PC-9 (cell line): ENCODE measurements at regions not wholly inside any gene's neighbourhood (a gene's known extent, or its start where the extent isn't known, plus 50 kb on each side); places are given as distances from the start of the nearest gene placed in this dataset.

ENCODE experiments used
- BruUV-seq: library from RNA; stranded (reverse); fragments of 400-500 nt; replicated peaks from 2 replicates; lab custom pipeline; 2021; lab: Mats Ljungman, UMichigan
- CTCF ChIA-PET: fragments of 300-600 bp; sonication (Branson Sonifier 250); formaldehyde crosslinking; loops from one replicate; lab custom pipeline; 2022; ENCODE audit warnings: antibody characterized with exemption; lab: Charles Lee
- POLR2A ChIA-PET: fragments of 300-600 bp; sonication (Branson Sonifier 250); formaldehyde crosslinking; loops from one replicate; lab custom pipeline; 2022; ENCODE audit warnings: antibody characterized with exemption; ENCODE audit not compliant: unreplicated experiment; lab: Charles Lee
- DNase-seq, 2 experiments: peaks; one replicate each; pipeline versions ENCODE4 v3.0.0 to v3.0.0-alpha.2; 2015 to 2022; ENCODE audit warnings: mixed read lengths in 1 of 2
- H2AFZ ChIP-seq: fragments of 200-600 bp; sonication (generic); 2 replicates; pipeline ENCODE4 v1.8.1; 2017; ENCODE audit warnings: antibody characterized with exemption
- H3F3A ChIP-seq: fragments of 200-600 bp; sonication (generic); 2 replicates; pipeline ENCODE4 v1.8.1; 2017; ENCODE audit warnings: antibody characterized with exemption, mild to moderate bottlenecking, low read depth; ENCODE audit not compliant: insufficient read depth
- H3K27ac ChIP-seq: fragments of 200-600 bp; sonication (generic); 2 replicates; pipeline ENCODE4 v1.6.1; 2016; ENCODE audit warnings: mixed run types
- H3K27me3 ChIP-seq: fragments of 200-600 bp; sonication (generic); 2 replicates; pipeline ENCODE4 v1.6.1; 2016; ENCODE audit warnings: low read depth, mixed run types; ENCODE audit not compliant: insufficient read depth
- H3K36me3 ChIP-seq: fragments of 200-600 bp; sonication (generic); 2 replicates; pipeline ENCODE4 v1.6.1; 2016; ENCODE audit warnings: low read depth, mixed run types
- H3K4me1 ChIP-seq: fragments of 200-600 bp; sonication (generic); replicated peaks from 2 replicates; pipeline ENCODE4 v1.6.1; 2016; ENCODE audit warnings: mixed run types; ENCODE audit not compliant: insufficient read depth
- H3K4me2 ChIP-seq: fragments of 200-600 bp; sonication (generic); 2 replicates; pipeline ENCODE4 v1.6.1; 2017; ENCODE audit warnings: mixed run types
- H3K4me3 ChIP-seq: fragments of 200-600 bp; sonication (generic); 2 replicates; pipeline ENCODE4 v1.6.1; 2016; ENCODE audit warnings: mixed run types
- H3K79me2 ChIP-seq: fragments of 200-600 bp; sonication (generic); 2 replicates; pipeline ENCODE4 v1.6.1; 2017; ENCODE audit warnings: low read depth, mixed run types
- H3K9me2 ChIP-seq: fragments of 200-600 bp; sonication (generic); 2 replicates; pipeline ENCODE4 v1.8.1; 2017; ENCODE audit warnings: mild to moderate bottlenecking; ENCODE audit not compliant: insufficient read depth
- H3K9me3 ChIP-seq: fragments of 200-600 bp; sonication (generic); 2 replicates; pipeline ENCODE4 v1.8.1; 2016; ENCODE audit warnings: low read depth; ENCODE audit not compliant: insufficient read depth
- H4K20me1 ChIP-seq: fragments of 200-600 bp; sonication (generic); 2 replicates; pipeline ENCODE4 v1.8.1; 2017; ENCODE audit not compliant: insufficient read depth
- EZH2 ChIP-seq: fragments of 200-600 bp; sonication (generic); IDR thresholded peaks from 2 replicates; pipeline ENCODE4 v1.8.0; 2017; ENCODE audit warnings: antibody characterized with exemption, low read depth
- intact Hi-C: fragments of 100-400 bp; cut with micrococcal nuclease; formaldehyde crosslinking; loops from one replicate; pipeline ENCODE4 v1.10.0; 2022; ENCODE audit not compliant: unreplicated experiment
- TF ChIP-seq, protein P1 (sequence below): fragments of 200-600 bp; sonication (generic); conservative IDR thresholded peaks from 2 replicates; pipeline ENCODE4 v1.6.1; 2017; ENCODE audit warnings: mixed run types, antibody characterized with exemption, mild to moderate bottlenecking, moderate library complexity

DNA sequence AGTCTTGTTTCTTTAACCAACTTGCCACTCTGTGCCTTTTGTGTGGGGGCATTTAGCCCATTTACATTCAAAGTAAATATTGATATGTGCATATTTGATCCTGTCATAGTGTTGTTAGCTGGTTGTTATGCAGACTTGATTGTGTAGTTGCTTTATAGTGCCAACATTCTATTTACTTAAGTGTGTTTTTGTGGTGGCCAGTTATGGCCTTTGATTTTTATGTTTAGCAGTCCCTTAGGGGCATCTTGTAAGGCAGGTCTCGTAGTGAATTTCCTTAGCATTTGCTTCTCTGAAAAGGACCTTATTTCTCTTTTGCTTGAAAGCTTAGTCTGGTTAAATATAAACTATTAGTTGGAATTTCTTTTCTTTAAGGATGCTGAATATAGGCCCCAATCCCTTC lies 282.8 kb upstream of the NECTIN3 start:
- Histone ChIP-seq H3K9me2 (no peaks in the 10 kb centered on the region), H3K9me3 (no peaks in the 10 kb centered on the region), H2AFZ (no peak overlapping the region), H3K4me3 (no peak overlapping the region), H3K4me2 (no peak overlapping the region), H3K36me3 (no peaks in the 10 kb centered on the region), H4K20me1 (no peaks in the 10 kb centered on the region), H3K79me2 (no peaks in the 10 kb centered on the region), H3F3A (no peaks in the 10 kb centered on the region), H3K27ac (no peak overlapping the region), H3K27me3 (no peaks in the 10 kb centered on the region), H3K4me1 (no peaks in the 10 kb centered on the region)
- ChIA-PET CTCF (no interaction called here), POLR2A (no interaction called here)
- intact Hi-C loops = no loop called here
- no peak for DNase-seq
- no TSS peak for BruUV-seq
- TF ChIP-seq, protein P1, sequence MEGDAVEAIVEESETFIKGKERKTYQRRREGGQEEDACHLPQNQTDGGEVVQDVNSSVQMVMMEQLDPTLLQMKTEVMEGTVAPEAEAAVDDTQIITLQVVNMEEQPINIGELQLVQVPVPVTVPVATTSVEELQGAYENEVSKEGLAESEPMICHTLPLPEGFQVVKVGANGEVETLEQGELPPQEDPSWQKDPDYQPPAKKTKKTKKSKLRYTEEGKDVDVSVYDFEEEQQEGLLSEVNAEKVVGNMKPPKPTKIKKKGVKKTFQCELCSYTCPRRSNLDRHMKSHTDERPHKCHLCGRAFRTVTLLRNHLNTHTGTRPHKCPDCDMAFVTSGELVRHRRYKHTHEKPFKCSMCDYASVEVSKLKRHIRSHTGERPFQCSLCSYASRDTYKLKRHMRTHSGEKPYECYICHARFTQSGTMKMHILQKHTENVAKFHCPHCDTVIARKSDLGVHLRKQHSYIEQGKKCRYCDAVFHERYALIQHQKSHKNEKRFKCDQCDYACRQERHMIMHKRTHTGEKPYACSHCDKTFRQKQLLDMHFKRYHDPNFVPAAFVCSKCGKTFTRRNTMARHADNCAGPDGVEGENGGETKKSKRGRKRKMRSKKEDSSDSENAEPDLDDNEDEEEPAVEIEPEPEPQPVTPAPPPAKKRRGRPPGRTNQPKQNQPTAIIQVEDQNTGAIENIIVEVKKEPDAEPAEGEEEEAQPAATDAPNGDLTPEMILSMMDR = no peak
- TF ChIP-seq EZH2 = no peak

GRCh38 chr3:110789315-110789714 lies 282.3 kb upstream of the NECTIN3 start:
- Histone ChIP-seq H3K27ac (no peak overlapping the region), H3F3A (no peaks in the 10 kb centered on the region), H3K4me2 (no peak overlapping the region), H4K20me1 (no peaks in the 10 kb centered on the region), H3K79me2 (no peaks in the 10 kb centered on the region), H3K9me2 (no peaks in the 10 kb centered on the region), H3K27me3 (no peaks in the 10 kb centered on the region), H3K4me3 (no peak overlapping the region), H2AFZ (no peak overlapping the region), H3K4me1 (no peaks in the 10 kb centered on the region), H3K9me3 (no peaks in the 10 kb centered on the region), H3K36me3 (no peaks in the 10 kb centered on the region)
- intact Hi-C loops = no loop called here
- no peak for DNase-seq
- POLR2A ChIA-PET = no interaction called here
- TF ChIP-seq, protein P1 = no peak
- no peak for TF ChIP-seq EZH2
- no TSS peak for BruUV-seq
- CTCF ChIA-PET = no interaction called here

- CTCF ChIA-PET = no interaction called here
Measured at GRCh38 chr3:110790631-110791030, 281.0 kb upstream of the NECTIN3 start.

More at GRCh38 chr3:110790631-110791030, 281.0 kb upstream of the NECTIN3 start:
- no peak for TF ChIP-seq EZH2
- TF ChIP-seq, protein P1 = no peak
- Histone ChIP-seq H3K4me3 (no peak overlapping the region), H3K9me3 (no peaks in the 10 kb centered on the region), H3K27me3 (no peaks in the 10 kb centered on the region), H3K36me3 (no peaks in the 10 kb centered on the region), H3K4me1 (no peaks in the 10 kb centered on the region), H4K20me1 (no peaks in the 10 kb centered on the region), H3K27ac (no peak overlapping the region), H2AFZ (no peak overlapping the region), H3K4me2 (no peak overlapping the region), H3K9me2 (no peaks in the 10 kb centered on the region), H3K79me2 (no peaks in the 10 kb centered on the region), H3F3A (no peaks in the 10 kb centered on the region)
- intact Hi-C loops = no loop called here
- POLR2A ChIA-PET = interaction anchor here (0.7 kb wide), 1 partner anchor 11 kb away, joined by 4 read pairs; no protein-coding TSS in a partner anchor
- DNase-seq = no peak
- no TSS peak for BruUV-seq
